Spleen (tissue), 7 donors: ENCODE measurements at regions not wholly inside any gene's neighbourhood (a gene's known extent, or its start where the extent isn't known, plus 50 kb on each side); places are given as distances from the start of the nearest gene placed in this dataset.

Source experiments
- POLR2AphosphoS5 ChIP-seq, 3 donors: sonication (generic); formaldehyde crosslinking; IDR thresholded peaks; one replicate each; pipeline ENCODE4 v1.5.1; 2017; ENCODE audit warnings: antibody characterized with exemption in 3 of 3
- TF ChIP-seq, protein P1 (sequence below), 11 experiments: fragments of 200-600 bp in 7 of 11; fragments of 450-650 bp in 4 of 11; sonication (generic) in 4 of 11; IDR thresholded peaks in 8 of 11; conservative IDR thresholded peaks in 3 of 11; 1 replicate in 7 of 11; 2 replicates in 4 of 11; pipeline versions ENCODE4 v1.4.0 to v1.8.0; 2016 to 2021; ENCODE audit warnings: antibody characterized with exemption in 11 of 11, inconsistent platforms in 4 of 11, mild to moderate bottlenecking in 1 of 11
- donor health status: DM: no; HTN: no; CAD: no; lungs with moderate emphysema.
- donor health status: DM: no; HTN: no; CAD: no.
- donor health status: DM: no; HTN: no; CAD: no.

DNA sequence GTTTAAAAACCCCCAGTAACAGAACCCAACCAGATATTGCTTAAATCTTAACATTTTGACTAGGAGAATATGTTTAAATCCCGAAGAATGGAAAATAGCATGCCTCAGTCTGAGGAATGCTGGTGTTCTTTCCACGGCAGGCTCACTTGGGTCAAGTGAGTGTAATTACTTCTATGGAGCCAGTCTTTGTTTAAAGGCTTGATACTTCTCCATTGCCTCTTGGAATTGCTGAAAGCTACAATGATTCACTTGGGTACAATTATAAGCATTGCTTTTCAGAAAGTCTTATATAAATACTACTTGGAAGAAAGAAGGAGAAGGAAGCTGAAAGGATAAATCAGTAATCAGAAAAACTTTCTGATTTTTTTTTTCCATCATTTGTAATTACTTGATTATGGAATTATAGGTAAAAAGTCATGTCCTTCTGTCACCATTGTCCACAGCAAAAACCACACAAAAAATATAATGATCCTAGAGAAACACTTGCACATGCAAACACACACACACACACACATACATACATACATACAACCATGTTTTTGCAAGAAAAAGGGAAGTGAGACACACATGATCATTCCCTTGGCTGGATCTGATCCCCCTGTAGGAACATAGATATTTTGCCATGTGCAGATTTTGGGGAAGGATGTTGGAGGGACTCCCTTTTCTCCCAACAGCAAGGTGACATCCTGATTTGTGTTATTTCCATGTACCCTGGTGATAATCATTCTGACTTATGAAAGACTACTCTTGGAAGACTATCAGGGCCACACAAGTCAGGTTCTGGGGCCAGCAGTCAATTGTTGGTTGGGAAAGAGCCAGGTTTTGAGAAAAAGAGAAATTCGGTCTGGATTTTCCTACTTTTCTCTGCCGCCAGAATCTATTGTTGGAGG is 396.0 kb upstream of the BTBD3 start:
- TF ChIP-seq POLR2AphosphoS5 (IDR thresholded peaks at IDR 0.05) = no peak
- TF ChIP-seq, protein P1, sequence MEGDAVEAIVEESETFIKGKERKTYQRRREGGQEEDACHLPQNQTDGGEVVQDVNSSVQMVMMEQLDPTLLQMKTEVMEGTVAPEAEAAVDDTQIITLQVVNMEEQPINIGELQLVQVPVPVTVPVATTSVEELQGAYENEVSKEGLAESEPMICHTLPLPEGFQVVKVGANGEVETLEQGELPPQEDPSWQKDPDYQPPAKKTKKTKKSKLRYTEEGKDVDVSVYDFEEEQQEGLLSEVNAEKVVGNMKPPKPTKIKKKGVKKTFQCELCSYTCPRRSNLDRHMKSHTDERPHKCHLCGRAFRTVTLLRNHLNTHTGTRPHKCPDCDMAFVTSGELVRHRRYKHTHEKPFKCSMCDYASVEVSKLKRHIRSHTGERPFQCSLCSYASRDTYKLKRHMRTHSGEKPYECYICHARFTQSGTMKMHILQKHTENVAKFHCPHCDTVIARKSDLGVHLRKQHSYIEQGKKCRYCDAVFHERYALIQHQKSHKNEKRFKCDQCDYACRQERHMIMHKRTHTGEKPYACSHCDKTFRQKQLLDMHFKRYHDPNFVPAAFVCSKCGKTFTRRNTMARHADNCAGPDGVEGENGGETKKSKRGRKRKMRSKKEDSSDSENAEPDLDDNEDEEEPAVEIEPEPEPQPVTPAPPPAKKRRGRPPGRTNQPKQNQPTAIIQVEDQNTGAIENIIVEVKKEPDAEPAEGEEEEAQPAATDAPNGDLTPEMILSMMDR (IDR thresholded peaks at IDR 0.05 in 8 of 11, conservative IDR thresholded peaks at IDR 0.05 in 3 of 11) = no peak
